HG02610 (cell line): ENCODE measurements at regions not wholly inside any gene's neighbourhood (a gene's known extent, or its start where the extent isn't known, plus 50 kb on each side); places are given as distances from the start of the nearest gene placed in this dataset.

Source experiments
- ATAC-seq: cut with Tn5 transposase; IDR thresholded peaks from one replicate; pipeline ENCODE4 v1.9.1; 2021; ENCODE audit warnings: mild to moderate bottlenecking, moderate library complexity; ENCODE audit not compliant: unreplicated experiment

GRCh38 chr13:85545771-85546170, 253.4 kb downstream of the SLITRK6 start:
- ATAC-seq = no peak

- no peak for ATAC-seq
Measured at GRCh38 chr13:85544756-85545155, 254.5 kb downstream of the SLITRK6 start.

GRCh38 chr13:85543144-85543543, 256.1 kb downstream of the SLITRK6 start:
- ATAC-seq = no peak

DNA sequence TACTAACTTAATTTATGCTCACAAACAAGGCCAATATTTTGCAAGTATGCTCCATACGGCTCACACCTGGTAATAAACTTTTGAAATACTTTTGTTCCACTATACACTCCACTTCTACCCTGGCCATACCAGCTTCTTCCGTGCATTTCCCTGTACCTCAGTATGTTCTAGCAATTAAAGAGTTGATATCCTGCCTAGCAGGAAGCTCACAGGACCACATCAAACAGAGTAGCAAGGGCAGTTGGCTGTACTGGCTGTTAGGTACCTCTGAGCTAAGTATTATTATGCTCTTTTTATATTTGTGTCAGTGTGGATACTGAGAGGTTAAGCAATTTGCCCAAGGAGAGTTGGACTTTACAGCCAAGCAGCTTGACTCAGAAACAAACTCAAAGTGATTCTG, 257.7 kb downstream of the SLITRK6 start:
- no peak for ATAC-seq

DNA sequence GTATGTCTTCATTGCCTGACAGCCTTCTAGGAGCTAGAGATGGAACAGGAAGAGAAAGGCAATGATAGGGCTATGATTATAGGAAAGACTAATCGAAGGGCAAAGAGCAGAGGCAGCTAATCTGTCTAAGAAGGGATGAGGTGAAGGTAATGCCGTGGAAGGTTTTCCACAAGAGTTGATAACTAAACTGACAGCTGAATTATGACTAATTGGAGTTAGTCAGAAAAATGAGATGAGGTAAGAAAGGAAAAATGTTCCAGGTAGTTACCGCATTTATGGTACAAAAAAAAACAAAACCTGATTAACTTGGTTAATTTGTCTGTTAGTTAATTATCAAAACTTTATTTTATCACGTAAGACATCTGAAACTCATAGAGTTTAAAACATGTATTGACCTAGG, 260.3 kb downstream of the SLITRK6 start:
- no peak for ATAC-seq

- no peak for ATAC-seq
Measured at GRCh38 chr13:85537601-85538000, 261.6 kb downstream of the SLITRK6 start.

- ATAC-seq = no peak
Measured at GRCh38 chr13:85536706-85537105, 262.5 kb downstream of the SLITRK6 start.

DNA sequence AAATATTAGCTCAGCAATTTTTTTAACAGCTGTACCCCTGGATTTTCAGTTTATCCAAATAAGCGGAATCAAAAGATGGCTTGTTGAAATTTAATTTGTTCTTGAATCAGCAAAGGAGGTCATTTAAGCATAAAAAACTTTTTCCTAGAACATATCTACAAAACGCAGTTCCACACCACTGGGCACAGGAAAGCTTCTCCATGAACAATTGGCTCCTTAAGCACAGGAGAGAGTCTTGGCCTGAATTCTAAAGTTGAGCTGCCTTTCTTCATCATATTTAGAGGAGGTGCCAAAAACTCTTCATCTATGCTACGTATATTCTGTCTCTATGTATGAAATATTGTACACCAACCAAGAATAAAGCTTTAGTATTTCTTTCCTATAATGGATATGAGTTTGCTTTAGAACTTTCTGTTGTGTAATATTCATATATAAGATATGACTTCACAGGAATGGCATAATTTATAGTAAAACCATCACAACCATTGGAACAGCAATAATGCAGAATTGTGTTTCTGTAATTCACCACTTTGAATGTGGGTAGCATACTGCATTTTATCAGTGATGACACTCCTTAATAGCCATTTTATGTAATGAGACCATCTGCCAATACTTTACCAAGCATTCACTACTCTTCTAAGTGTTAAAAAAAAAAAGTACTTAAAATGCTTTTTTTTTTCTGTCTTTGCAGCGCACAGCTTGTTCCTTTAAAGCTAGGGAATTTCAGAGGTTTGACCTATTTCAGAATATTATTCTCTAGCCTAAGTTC, 263.7 kb downstream of the SLITRK6 start:
- no peak for ATAC-seq

GRCh38 chr13:85533911-85534310, 265.3 kb downstream of the SLITRK6 start:
- ATAC-seq = no peak

DNA sequence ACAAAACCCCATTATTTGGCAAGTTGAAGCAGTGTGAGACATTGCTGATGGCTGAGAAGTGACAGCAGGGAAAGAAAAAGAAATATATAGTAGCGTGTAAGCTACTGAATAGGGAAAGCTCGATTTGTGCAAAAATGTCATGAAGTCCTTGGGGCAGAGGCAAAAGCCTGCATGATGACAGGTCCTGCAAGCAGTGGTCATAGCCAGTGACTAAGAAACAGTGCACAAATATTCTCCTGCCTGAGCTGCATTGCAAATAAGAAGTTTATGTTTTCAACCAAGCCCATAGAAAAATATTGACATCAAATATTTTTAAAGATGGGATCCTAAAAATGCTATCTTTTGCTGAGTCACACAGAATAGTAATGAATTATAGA, 270.0 kb downstream of the SLITRK6 start:
- ATAC-seq = no peak

DNA sequence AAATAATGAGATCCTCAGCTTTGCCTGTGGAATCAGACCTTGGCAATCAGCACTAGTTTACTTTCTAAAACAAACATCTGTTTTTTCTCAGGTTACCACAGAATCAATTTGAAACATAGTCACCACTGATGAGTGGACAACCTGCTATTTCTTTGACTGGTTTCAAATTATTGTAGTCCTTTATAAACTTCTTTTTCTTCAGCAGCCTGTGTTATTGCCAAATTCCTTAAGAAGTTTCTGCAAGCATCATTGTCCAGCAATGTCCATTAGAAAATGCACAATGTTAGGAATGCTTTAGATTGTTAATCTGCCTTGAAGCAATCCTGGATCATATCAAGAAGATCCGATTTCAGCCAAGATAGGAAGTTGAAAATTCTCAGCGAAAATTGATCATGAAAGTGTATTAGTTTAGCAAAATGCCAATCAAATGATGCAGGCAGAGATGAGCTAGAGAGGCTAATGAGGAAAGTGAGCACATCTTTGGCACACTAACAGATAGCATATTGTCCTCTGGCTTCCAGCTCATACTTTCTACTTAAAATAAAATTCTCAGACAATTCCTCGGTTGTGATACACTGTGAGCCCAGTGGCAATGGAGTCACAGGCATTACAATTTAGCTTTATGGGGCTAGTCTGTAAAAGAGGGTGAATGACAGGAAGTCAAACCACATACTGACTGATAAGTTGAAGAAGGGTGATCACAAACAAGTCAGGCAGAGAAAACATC, 270.6 kb downstream of the SLITRK6 start:
- ATAC-seq = no peak

DNA sequence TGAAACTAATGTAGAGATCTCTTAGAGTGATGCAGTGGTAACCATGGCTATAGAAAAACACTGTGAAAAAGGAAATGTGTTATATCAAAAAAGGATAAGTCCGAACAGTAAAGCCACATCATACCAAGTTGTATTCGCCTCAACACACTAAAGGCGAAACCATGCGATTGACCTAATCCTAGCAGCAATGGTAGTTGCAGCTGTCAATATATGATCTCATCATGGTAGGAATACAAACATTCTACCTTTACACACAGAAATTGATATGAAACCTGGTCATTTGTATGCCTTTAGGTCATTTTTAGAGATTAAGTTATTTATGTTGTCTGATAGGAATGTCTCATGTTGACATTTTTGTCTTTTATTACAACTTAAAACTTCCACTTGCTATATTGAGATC, 271.9 kb downstream of the SLITRK6 start:
- ATAC-seq = no peak

- ATAC-seq = no peak
Measured at GRCh38 chr13:85525411-85525810, 273.8 kb downstream of the SLITRK6 start.

DNA sequence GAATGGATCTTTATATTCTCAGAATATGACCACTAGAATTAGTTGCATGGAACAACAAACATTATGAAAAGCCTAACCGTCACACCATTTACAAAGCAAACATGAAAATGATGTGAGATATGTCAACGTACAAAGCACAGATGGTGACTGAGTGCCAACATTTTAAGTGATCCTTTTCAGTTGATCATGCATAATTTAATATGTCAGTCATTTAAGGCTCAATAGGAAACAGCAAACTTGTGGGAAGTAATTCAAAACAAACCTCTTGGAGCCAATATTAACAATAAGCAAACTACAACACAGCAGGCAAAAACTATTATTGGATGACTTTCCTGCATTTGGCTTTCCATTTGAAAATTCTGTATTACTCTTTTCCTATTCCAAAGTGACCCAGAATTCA, 277.6 kb downstream of the SLITRK6 start:
- no peak for ATAC-seq

GRCh38 chr13:85520445-85520844, 278.8 kb downstream of the SLITRK6 start:
- no peak for ATAC-seq

- no peak for ATAC-seq
Measured at GRCh38 chr13:85519363-85519762, 279.9 kb downstream of the SLITRK6 start.

GRCh38 chr13:85512421-85512820, 286.8 kb downstream of the SLITRK6 start:
- ATAC-seq = no peak

GRCh38 chr13:85509512-85509911, 289.7 kb downstream of the SLITRK6 start:
- no peak for ATAC-seq

GRCh38 chr13:85508683-85509329, 290.4 kb downstream of the SLITRK6 start:
- no peak for ATAC-seq

DNA sequence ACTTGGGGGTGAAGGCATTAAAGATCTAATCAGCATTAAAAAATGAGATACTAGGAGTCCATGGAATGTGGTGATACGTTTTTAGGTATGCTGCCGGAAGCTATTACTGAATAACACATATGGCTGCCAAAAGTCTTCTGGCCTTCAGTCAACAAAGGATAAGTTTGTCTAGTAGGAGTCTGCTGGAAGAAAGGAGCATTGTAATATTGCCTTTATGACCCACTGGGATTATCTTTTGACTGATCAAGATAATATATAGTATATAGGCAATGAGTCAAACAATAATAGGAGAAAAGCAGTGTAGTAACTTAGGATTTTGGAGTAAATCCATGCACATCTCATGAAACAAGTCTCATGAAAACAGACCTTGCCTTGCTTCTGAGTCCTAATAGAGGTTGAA, 295.4 kb downstream of the SLITRK6 start:
- ATAC-seq = no peak

- no peak for ATAC-seq
Measured at GRCh38 chr13:85501616-85502015, 297.6 kb downstream of the SLITRK6 start.

GRCh38 chr13:85500696-85501256, 298.4 kb downstream of the SLITRK6 start:
- no peak for ATAC-seq
